ENCODE measurements at regions not wholly inside any gene's neighbourhood (a gene's known extent, or its start where the extent isn't known, plus 50 kb on each side); places are given as distances from the start of the nearest gene placed in this dataset.

DNA sequence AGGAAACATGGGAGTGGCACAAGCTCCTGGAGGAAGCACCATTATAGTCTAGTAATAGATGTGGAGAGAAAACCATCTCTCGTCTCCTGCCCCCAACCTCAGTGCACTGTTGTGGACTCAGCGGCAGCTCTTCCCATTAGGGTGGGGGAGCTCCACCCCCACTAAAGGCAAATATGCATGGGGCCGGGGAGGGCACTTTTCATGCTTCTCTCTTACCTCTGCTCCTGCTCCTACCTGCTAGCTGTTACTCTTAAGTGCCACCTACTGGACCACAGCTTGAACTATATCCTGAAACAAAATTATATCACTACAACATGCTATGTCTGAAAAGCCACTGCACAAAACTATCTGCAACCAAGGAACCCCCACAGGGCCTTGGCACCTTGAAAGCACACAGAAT lies 112.6 kb upstream of the DACH1 start:
- no peak for DNase-seq (ENCODE audit: low spot score)
- in situ Hi-C loops (cut with HindIII; ENCODE audit: low sequenced_read_pairs): no loop called here

DNA sequence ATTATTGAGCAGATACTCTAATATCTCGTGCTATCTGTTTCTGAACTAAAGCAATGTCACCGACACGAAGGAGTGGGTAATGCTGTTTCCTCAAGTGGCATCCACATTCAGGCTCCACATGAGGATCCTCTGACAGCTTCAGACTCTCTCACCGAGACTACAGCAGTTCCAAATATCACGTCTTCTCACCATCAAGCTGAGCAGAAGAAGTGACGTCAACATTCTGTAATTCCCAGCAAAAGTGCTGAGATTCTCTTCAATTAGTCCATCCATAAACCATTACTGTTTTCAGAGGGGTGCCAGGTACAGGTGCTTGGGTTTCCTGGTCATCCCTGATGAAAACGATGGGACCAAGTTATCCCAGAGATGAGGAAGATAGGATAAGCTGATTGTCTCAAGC lies 110.0 kb upstream of the DACH1 start:
- DNase-seq (ENCODE audit: low spot score): no peak

DNA sequence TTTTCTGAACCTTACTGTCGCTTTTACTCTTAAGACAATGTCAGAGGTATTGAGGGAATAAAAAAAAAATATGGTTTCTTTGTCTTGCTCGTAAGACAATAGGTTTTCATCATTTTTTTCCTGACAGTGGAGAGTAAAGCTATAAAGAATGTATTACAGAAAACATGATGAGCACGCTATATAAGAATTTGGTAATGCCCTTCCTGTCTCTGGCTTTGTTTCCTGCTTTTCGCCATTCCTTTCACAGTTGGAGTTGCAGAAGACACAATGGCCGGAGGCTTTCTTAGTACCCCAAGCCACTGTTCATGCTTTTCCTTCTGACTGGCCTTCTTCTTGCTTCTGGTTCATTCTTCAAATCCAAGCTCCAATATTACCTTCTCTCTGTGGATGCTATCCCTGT lies 101.0 kb upstream of the DACH1 start:
- in situ Hi-C loops (cut with HindIII; ENCODE audit: low sequenced_read_pairs): no loop called here
- DNase-seq (ENCODE audit: low spot score): no peak

More for the DNA sequence above, 110.0 kb upstream of the DACH1 start:
- in situ Hi-C loops (cut with HindIII; ENCODE audit: low sequenced_read_pairs): no loop called here

DNA sequence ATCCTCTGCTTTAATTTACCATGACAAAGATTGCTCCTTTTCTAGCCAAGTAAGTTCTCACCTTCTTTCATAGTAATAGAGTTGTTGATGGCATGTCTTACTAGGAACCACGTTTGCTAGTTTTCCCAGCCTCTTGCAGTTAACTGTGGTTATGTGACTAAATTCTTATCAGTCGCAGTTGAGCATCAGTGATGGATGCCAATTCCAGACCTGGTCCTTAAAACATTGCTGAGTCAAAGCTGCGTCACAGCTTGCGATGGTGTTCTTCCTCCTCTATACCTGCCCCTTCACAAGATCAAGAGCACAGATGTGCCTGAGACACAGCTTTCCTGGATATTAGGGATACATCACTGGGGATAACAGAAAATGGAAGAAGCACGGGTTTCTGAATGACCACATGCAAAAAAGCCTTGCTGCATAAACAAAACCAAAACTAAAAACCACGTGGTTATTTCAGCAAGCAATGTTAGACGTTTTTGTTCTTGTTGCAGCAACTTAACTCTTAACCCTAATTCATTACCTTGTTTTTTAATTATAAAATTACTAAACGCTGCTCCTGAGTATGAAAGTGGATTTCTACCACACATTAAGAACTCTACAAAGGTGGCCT lies 97.6 kb upstream of the DACH1 start:
- in situ Hi-C loops (cut with HindIII; ENCODE audit: low sequenced_read_pairs): no loop called here
- DNase-seq (ENCODE audit: low spot score): no peak

DNA sequence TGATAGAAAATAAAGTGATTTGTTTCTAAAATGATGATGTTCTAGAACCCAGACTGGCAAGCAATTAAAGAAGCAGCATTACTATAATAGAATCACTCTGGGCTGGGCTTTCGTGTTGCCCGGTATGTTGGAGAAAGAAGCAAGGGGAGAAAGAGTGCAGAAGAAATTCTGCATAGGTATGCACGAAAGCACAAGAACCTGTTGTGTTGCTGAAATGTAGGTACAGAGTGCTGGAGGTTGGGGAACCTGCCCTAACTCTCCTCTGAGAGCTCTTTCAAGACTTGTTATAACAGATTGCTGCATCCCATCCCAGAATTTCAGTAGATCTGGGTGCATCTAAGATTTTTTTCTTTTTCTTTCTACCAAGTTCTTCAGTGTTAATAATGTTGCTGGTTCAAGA lies 95.7 kb upstream of the DACH1 start:
- DNase-seq (ENCODE audit: low spot score): no peak
- in situ Hi-C loops (cut with HindIII; ENCODE audit: low sequenced_read_pairs): no loop called here

DNA sequence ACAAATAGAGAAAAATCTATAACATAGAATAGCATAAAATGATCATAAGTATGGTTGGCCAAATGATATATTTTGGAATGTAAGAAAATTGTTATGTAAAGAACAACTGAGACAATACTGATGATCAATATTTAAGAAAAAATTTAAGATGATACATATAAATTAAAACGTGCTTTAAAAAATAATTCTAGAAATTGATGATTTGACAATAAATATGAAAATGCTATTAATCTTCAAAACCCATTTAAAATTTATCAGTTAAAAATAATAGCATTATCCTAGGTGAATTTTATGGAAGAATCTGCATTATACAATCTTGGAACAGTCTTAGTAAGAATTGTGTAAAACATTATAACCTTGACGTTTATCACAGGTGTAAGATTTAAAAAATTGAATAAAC lies 95.1 kb upstream of the DACH1 start:
- in situ Hi-C loops (cut with HindIII; ENCODE audit: low sequenced_read_pairs): no loop called here

DNA sequence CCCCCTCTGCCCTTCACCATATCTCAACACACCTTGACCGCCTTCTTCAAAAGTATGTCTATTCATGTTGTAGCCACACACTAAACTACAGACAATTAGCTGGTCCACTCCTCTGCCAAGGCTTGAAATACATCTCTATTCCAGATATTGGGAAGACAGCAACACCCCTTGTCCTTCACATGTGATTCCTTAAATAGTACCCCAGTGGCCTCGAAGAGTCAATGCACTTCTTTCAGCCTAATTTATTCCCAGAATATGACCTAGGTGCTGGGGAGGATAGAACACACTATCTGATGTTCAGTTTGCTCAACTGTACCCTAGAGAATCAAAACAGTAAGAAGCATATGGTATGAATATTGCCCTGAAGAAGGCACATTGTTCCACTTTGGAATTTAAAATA lies 82.4 kb upstream of the DACH1 start:
- in situ Hi-C loops (cut with HindIII; ENCODE audit: low sequenced_read_pairs): no loop called here
- no peak for DNase-seq (ENCODE audit: low spot score)

More for the DNA sequence above, 95.1 kb upstream of the DACH1 start:
- DNase-seq (ENCODE audit: low spot score): no peak

DNA sequence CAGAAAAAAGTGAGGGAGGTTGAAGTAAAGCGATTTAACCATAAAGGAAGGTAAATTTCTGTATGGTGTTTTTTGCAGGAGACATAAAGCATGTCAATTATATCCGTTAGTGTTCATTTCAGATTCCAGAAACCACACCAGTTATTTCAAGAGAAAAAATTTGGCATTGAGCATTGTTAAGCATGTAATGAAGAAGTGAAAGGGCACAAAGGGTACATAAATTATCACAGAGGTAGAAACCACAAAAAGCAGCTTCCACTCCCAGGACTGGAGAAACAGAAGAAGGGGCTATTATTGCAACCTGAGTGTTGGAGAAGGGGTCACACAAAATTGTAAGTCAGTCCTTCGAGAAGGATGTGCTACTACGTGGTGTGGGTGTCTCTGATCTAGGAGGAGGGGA lies 72.2 kb upstream of the DACH1 start:
- no peak for DNase-seq (ENCODE audit: low spot score)

DNA sequence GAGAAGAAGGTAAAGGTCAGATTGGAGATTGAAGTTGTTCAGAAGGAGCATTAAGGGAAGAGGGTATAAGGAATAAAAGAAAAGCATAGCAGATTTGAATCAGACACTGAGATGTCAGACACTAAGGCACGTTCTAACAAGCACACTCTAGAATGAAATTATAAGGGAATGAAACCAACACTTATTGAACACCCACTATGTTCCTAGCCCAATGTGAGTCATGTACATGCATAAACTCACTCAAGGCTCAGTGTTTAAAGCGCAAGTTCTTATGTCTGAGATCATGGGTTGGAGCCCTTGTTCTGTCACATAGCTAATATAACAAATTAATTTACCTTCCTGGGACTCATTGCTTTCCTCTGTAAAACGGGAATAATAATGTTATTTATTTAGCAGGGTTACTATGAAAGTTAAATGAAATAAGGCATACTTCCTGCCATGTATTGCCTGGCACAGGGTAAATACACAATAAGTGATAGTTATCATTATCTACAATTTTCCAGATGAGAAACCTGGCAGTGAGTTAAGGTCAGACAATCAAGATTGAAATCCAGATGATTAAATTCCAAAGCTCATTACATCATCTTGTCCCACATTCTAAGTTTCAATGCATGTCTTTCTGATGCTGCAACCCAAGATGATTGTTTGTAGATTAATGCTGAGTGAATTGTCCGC lies 68.3 kb upstream of the DACH1 start:
- in situ Hi-C loops (cut with HindIII; ENCODE audit: low sequenced_read_pairs): no loop called here
- DNase-seq (ENCODE audit: low spot score): no peak

More for the DNA sequence above, 72.2 kb upstream of the DACH1 start:
- in situ Hi-C loops (cut with HindIII; ENCODE audit: low sequenced_read_pairs): no loop called here

DNA sequence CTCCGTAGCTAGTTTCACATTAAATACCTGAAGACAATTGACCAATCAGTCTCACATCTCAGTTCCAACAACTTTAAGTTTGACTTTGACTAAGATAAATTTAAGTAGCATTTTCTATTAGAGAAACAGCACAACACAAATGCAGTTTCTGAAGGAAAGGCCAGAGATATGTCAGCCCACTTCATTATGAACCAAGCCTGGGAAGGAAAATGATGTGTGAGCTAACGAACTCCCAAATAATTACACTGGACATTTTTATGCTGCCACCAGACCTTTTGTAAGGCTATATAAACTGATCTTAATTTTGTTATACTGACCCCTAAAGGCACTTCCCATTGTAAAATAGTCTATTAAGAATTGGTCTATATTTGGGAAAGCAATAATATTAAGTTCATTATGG lies 57.9 kb upstream of the DACH1 start:
- in situ Hi-C loops (cut with HindIII; ENCODE audit: low sequenced_read_pairs): no loop called here
- no peak for DNase-seq (ENCODE audit: low spot score)

DNA sequence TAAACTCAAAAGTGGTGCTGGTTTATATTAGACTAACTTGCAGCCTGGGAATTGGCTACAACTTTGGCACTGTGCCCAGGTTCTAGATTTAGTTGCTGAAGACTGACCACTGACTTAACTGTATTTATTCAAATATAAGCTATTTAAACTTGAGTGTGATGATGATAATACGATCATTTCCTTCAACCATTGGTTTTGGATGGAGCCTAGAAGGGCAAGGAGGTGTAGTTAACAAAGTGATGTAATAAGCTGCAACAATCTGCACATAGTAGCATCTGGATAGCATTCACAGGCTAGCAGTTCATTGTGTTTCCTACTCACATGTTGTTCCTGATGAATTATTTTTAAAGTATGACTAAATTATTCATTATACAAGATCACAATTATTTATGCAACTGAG lies 55.2 kb upstream of the DACH1 start:
- in situ Hi-C loops (cut with HindIII; ENCODE audit: low sequenced_read_pairs): no loop called here
- no peak for DNase-seq (ENCODE audit: low spot score)

Data from G401 (cell line).